Kidney glomerular epithelial cell (primary cell): ENCODE measurements at regions not wholly inside any gene's neighbourhood (a gene's known extent, or its start where the extent isn't known, plus 50 kb on each side); places are given as distances from the start of the nearest gene placed in this dataset.
"Not testable (repeated sequence)": the region's sequence is repeated elsewhere in the genome, so short reads cannot be mapped to it uniquely, and the experiment has no call there.

ENCODE experiments used
- DNase-seq: peaks from one replicate; lab custom pipeline; 2025; lab: John Stamatoyannopoulos, UW

DNA sequence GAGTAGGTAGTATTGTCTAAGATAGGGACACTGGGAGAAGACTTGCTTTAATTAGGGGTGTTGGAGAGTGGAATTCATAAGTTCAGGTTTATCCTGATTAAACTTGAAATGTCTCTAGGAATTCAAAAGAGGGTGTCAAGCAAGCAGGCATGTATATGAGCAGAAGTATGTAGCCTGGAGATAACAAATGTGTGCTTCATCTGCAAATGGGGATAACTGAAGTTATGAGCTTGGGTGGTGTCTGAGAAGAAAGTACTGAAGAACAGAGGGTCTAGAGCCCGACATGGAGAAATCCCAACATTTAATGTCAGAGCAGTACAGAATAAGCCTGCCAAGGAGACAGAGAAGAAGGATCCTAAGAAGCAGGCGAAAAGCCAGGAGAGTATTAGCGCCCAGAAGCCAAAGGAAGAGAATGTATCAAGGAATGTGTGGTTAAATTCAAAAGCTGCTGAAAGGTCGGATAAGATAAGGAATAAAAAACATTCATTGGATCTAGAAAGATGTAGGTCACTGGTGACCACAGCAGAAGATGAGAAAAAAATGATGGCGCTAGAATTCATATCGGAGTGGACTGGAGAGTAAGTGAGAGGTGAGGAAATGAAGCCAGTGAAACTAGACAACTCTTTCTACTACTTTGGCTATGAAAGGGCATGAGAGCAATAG, 401.5 kb upstream of the PIK3R1 start:
- DNase-seq, result no peak

DNA sequence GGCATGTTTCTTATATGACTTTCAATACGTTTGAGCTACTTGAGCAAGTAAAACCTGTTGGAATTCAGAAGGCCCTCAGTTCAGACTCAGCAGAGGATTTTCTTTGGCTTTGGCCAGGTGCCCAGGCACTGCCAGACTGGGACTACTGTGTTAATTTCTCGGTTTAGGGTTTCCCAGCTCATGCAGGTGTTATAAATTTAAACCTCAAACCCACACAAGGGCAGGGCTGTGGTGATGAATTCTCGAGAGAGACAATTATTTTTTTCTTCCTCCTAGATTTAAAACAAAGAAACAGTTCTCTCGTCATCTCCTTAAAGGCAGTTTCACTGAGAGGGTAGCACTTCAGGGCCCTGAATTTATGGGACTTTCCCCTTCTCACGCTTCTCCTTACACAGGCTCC, 406.0 kb upstream of the PIK3R1 start:
- no peak for DNase-seq

DNA sequence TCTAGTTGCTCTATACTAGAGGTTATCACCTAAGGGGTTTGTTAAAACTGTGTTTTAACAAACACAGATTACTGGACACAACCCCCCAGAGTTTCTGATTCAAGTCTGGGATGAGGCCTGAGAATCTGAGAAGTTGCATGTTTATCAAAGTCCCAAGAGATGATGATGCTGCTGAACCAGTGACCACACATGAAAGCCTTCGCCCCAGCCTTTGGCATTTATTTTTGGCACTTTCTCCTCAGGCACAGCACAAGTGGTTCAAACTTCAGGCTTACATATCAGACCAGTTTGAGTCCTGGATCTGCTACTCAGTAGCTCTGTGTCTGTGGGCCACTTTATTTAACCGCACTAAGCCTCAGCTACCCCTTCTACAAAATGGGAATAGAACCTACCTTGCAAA, 407.2 kb upstream of the PIK3R1 start:
- DNase-seq, result no peak

DNA sequence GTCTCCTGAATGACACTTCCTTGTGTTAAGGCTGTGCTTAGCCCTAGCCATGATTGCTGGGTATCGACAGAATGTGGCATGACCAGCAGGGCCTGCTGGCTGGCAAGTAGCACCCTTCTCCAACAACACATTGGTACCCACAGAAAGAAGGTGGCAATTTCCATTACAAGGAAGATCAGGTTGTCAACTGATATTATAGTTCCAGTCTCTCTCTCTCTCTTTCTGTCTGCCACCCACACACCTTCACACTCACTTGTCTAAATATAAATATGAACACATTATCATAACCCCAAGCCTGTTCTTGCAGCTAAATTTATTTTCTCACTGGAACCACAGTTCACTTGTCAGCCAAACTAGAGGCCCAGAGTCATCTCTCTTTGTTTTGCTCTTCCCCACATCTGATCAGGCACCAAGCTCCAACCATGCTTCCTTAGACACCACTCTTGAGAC, 408.1 kb upstream of the PIK3R1 start:
- no peak for DNase-seq

DNA sequence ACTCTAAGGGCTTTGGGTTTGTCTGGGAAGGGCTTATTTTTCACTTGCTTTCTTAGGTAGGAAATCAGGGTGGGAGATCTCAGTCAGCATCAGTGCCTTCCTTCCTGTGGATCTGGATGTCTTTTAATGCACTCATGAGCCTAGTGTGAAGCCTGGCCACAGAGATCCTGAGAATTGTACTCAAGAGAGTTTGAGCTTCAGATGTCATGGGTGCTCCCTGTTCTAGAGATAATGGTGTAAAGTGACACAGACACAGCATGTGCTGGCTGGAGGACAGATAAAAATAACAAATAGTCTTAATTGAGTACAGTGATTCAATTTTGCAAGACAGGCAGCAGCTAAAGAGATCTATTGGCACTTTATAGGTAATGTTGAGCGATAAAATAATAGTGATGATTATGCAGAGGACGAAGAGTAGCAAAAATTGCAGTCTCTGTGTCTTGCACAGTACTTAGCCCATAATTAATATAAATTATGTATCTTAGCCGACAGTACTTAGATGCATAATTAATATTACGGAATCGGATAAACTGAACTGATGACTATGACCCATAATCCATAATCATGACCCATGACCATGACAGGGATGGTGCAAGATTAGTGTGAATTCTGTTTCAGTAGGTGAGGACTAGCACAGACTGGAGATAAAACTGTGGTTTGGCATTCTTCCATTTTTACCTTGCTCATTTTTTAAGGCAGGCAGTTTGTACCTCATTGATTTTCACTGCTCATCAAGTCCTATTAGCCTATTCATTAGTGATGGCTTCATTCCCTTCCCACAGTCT, 408.7 kb upstream of the PIK3R1 start:
- DNase-seq, result no peak

DNA sequence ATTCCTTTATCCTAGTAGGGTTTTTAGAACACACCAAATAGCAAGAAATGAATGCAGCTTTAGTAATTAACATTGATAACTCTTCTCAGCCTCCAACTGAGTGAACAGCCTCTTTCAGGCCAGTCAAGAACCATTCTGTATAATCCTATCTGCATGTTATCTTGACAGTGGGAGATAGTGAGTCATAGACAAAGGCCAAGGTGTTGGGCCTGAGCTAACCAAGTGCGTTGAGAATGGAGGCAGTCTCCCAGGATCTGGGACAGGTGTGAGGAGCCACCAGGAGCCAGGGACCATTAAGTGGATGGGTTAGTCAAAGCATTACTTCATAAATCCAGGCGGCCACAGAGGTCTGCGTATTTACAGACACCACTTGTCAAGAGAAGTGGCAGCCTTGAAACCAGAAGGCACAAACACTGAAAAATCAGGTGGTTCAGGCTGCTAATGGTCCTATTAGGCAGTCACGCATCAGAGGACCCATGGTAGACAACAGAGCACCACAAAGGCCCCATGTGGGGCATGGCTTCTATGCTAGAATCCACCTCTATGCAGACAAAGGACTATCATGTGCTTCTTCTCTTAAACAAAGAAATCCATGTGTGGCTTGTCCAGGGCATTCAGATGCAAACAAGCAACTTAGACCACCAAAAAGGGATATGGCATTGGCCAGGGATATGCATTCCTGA, 409.7 kb upstream of the PIK3R1 start:
- no peak for DNase-seq

DNA sequence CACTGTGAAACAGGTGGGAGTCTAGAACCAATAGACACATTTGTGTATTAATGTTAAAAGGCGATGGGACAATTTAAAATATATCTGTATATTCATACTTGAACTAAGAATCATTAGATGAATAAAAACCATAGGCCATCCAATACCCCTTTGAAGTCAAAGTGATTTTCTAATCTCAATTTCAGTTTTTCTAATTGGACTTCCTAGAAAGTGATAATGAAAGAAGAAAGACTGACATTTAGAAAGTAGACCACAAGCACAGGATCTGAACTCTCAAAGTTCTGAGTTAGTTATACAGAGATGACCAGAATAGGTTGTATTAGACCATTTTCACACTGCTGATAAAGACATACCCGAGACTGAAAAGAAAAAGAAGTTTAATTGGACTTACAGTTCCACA, 412.8 kb upstream of the PIK3R1 start:
- no peak for DNase-seq

DNA sequence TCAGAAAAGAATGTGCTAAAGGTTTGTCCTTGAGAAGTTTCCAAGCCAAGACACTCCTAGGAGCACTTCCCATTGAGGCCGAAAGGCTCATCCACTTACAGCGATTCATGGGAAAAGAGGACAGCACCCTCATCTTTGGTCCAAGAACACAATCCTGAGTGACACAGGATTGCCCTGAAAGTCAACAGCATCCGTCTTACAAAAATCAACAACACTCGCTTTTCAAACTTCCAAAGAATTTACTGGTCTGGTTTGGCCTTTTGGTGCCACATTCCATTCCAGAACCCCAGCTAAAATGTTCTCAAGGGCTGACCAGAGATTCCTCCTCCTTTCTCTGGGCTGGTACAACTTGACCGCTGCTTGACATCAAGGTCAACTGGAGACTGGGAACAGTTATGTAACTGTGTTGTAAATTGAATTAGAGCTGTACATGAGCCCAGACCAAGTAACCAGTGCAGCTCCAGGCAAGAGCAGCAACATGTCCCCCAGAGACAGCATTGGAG, 415.8 kb upstream of the PIK3R1 start:
- DNase-seq, result no peak

DNA sequence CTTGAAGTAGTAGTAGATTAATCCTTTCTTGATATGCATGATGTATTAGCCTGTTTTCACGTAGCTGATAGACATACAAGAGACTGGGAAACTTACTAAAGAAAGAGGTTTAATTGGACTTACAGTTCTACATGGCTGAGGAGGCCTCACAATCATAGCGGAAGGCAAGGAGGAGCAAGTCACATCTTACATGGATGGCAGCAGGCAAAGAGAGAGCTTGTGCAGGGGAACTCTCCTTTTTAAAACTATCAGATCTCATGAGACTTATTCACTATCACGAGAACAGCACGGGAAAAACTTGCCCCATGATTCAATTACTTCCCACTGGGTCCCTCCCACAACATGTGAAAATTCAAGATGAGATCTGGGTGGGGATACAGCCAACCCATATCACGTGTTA, 417.1 kb upstream of the PIK3R1 start:
- not testable (repeated sequence) for DNase-seq

DNA sequence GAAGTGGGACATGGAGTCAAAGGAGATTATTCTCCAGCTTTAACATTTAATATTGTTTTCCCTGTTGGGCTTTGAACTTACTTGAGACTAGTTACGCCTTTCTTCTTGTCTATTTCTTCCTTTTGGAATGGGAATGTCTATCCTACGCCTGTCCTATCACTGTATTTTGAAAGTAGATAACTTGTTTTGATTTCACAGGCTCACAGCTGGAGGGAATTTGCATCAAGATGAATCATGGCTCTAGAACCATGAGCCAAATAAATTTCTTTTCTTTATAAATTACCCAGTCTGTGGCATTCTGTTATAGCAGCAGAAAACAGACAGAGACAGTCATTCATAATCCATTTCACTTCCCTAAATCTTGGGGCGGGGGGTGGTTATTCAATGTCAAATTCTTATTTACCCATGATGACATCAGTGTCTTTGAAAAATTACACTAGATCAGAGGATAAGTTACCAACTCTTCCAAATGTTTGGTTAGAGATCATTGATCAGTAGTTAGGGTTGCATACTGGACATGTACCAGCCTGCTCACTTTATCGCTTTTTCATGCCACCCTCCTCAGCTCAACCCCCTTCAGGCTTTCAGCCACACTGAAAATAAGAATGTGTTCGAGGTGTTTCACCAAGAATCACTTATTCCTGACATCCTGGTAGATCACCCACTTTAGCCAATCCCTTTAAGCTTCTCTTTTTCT, 419.6 kb upstream of the PIK3R1 start:
- no peak for DNase-seq

DNA sequence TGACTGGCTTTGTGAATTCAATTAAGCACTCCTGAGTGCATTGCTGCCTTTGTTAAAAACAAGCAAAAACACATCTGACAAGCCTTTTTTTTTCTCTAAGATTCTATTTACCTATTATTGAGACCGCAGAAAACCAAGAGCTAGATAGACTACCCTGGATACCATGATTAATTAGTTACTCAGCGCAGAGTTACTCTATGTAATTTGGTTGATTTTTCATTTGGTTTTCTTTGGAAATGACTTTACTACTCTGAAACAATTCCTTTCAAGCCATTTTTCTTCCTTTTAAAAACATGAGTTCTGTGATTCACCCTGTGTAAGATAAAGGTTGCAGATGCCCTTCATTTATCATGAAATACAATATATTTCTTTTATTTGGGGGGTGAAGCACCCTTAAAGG, 421.6 kb upstream of the PIK3R1 start:
- no peak for DNase-seq

DNA sequence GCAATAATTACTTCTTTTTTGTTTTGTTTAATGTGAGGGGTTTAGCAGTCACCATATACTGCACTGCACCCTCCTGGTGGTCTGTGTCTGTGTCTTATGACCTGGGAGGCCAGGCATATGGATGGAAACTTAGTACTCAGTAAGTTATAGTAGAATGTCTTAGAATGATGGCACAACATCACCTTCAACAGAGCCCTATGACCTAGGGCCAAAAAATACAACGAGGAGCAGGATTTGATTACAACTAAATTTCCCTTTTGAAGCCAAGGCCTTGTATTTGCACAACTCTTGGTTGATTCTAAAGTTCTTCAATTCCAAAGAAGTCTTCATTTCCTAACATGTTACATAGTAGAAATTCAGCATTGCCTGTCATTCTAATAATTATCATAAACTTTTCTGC, 422.1 kb upstream of the PIK3R1 start:
- DNase-seq, result no peak

DNA sequence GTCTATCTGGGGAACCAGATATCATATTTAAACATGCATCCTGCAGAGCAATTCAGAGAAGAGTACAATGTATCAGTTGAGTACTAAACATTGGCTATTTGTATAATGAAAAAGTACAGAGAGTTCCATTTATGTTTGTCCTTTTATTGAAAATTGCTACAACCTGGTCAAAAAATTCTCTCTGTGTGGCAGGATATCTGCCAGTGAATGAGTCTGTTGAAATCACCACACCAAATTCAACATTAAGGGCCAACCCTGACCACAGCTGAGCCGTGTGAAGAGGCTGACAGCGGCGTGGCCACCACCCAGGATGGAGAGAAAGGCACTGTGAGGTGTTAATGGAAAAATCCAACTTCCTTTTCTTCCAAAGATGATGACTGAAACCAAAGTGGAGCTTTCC, 422.7 kb upstream of the PIK3R1 start:
- no peak for DNase-seq

DNA sequence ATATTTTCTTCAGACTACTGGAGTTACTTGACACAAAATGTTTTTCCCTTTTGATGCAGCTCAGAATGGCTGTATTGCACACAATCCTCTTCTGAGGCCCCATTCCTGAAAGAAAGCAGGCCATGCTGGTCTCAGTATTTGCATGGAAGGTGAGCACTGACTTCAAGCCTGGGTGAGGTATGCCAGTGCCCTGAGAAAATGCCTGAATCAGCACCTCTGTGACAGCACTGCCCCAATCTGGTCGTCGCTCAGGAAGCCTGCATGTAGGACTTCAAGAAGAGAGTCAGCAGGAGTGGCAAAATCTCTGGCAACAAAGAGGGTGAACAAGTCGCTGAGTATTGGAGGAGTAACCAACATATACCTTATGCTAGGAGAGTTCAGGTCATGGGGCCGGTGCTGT, 425.2 kb upstream of the PIK3R1 start:
- no peak for DNase-seq

DNA sequence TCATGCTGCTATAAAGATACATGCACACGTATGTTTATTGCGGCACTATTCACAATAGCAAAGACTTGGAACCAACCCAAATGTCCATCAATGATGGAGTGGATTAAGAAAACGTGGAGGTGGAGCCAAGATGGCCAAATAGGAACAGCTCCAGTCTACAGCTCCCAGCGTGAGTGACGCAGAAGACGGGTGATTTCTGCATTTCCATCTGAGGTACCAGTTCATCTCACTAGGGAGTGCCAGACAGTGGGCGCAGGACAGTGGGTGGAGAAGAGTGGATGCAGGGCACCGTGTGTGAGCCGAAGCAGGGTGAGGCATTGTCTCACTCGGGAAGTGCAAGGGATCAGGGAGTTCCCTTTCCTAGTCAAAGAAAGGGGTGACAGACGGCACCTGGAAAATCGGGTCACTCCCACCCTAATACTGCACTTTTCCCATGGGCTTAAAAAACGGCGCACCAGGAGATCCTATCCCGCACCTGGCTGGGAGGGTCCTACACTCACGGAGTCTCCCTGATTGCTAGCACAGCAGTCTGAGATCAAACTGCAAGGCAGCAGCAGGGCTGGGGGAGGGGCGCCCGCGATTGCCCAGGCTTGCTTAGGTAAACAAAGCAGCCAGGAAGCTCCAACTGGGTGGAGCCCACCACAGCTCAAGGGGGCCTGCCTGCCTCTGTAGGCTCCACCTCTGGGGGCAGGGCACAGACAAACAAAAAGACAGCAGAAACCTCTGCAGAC, 435.5 kb upstream of the PIK3R1 start:
- DNase-seq, result not testable (repeated sequence)

DNA sequence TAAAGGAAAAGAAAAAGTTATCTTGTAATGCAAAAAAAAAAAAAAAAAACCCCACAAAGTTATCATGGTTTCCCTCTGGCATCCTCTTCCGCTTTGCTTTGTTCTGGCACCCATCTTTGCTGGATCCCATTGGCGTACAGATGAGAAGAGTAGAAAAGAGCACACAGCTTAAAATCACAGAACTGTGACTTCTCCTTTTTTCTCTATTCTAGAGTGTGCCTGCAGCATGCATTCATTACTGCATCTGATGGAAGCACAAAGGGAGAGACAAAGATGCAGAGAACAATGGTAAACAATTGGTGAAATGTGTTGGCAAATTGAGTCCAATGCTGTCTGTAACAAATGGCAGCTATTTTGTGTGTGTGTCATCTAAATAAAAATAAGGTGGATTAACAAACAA, 440.8 kb upstream of the PIK3R1 start:
- DNase-seq, result no peak

DNA sequence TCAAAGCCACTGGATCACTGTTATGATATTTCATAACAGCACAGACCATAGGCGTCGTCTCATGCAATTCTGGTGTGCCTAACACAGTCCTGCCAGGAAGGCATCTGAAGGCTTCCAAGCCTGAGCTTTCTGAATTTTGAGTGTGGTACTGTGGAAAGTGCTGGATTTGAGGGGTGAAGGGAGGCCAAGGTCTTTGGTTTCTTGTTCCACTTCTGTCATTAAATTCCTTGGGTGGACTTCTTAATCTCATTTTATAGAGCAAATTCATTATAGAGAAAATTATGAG, 441.3 kb upstream of the PIK3R1 start:
- DNase-seq, result no peak

DNA sequence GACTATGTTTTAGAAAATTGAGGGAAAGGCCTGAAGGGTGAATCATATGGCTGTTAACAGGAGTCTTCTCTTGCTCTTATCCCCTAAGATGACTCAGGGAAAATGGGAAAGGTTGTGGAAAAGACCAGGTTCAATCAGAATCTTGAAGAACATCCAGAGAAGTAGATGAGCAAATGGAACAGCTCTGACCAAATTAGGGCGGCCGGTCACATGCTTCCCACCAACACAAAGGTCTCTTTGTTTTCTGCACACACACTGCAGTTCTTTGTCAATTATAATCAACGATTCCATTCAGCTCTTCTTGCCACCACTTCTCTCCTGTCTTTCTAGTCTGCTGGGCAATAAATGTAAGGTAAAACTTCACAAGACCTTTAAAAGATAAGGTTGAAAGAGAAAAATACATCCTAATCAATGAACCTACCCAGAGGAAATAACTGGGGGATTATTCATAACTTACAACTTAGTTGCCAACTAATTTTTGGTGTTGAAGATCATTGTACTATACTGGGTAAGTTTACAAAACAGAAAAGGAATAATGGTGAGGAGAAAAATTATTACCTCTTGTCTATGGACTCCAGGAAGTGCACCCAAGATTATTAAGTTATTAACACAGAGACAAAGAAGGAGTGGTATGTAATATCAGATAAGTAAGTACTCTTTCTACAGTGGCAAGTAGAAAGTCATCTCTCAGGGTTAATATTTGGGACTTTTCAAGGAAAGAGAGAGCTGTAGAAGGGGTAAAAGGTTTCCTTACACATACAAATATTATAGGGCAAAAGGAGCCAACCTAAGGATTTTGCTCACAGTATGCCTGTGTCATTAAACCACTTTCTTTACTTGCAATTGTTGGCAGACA, 441.9 kb upstream of the PIK3R1 start:
- DNase-seq, result peak; percentile 29

DNA sequence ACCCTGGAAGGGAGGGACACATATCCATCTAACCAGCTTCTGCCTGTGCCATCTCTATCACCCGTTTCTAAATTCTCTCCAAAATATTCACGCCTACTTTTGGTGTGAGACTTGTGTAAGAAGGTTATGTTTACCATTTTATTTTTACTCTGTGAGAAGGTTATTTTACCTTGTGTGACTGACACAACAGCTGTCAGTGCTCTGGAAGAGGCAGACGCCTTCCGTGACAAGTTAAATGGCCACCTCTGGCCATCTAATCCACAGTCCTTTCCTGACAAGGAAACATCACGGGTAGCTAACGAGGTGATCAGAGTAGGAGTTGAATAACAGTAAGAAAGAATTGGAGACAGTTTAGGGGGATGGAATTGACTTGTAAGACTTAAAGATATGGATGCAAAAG, 443.8 kb upstream of the PIK3R1 start:
- DNase-seq, result no peak

DNA sequence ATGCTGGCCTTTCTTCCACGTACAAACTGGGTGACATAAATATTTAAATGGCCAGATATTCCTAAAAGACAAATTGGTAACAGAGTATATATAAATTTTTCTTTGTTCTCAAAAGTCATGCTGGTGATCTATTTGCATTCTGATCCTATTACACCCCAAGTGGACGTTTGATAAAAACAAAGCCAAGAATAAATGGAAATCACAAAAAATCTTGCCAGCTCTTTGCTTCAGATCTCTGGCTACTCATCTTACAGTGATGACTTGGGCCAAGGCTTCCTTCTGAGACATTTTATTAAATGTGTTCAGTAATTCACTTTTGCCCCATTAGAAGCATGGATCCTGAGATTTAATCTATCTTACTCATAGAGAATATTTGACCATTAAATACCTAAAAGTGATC, 444.3 kb upstream of the PIK3R1 start:
- no peak for DNase-seq

DNA sequence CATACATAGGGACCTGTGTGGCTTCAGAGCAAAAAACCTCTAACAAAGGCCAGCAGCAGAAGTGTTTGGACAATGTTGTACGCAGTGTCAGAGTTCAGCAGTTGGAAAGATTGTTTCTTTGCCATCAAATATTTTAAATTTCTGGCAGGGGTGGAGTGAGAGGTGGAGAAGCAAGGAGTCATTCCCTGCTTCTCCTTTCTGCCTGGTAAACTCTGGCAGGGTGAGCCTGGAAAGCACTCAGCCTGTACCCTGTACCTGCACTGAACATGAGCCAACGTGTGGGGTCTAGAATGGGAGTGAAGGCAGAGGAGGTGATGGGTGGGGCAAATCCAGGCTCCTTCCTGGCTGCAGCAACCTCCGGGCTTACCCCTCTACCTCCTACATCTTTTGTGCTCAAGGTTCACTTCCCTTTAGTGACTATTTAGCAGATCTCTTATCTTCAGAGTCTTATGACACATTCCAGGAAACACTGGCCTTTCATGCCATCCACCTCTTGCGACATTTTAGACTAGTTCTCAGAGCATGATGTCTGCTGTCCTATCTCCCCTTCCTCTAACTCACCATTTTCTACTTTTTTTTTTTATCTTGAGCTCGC, 445.0 kb upstream of the PIK3R1 start:
- DNase-seq, result no peak
